Spleen (tissue), 11 donors: ENCODE measurements at regions not wholly inside any gene's neighbourhood (a gene's known extent, or its start where the extent isn't known, plus 50 kb on each side); places are given as distances from the start of the nearest gene placed in this dataset.

Source experiments
- DNase-seq: peaks from one replicate; pipeline ENCODE4 v3.0.0-alpha.2; 2020
- H3K27ac ChIP-seq, 8 donors: fragments of 200-600 bp; sonication (generic) in 7 of 8; 1 replicate in 4 of 8; 2 replicates in 4 of 8; pipeline versions ENCODE4 v1.5.0 to v1.8.0; 2016 to 2021; ENCODE audit warnings: inconsistent platforms in 4 of 8, mild to moderate bottlenecking in 4 of 8, moderate library complexity in 1 of 8
- H3K27me3 ChIP-seq, 7 donors: fragments of 200-600 bp; sonication (generic) in 6 of 7; replicated peaks in 1 of 7; 1 replicate in 4 of 7; 2 replicates in 3 of 7; pipeline versions ENCODE4 v1.5.0 to v1.8.0; 2016 to 2021; ENCODE audit warnings: inconsistent platforms in 3 of 7, mild to moderate bottlenecking in 1 of 7
- H3K36me3 ChIP-seq, 6 donors: fragments of 200-600 bp; sonication (generic) in 5 of 6; 1 replicate in 4 of 6; 2 replicates in 2 of 6; pipeline versions ENCODE4 v1.5.0 to v1.8.0; 2016 to 2021; ENCODE audit warnings: inconsistent platforms in 2 of 6
- H3K4me1 ChIP-seq, 6 donors: fragments of 200-600 bp; sonication (generic) in 5 of 6; 1 replicate in 3 of 6; 2 replicates in 3 of 6; pipeline versions ENCODE4 v1.5.0 to v1.8.0; 2016 to 2021; ENCODE audit warnings: inconsistent platforms in 3 of 6
- H3K4me3 ChIP-seq, 8 donors: fragments of 200-600 bp; sonication (generic) in 7 of 8; 1 replicate in 4 of 8; 2 replicates in 4 of 8; pipeline versions ENCODE4 v1.5.0 to v1.8.0; 2016 to 2021; ENCODE audit warnings: inconsistent platforms in 4 of 8, mild to moderate bottlenecking in 4 of 8, moderate library complexity in 2 of 8
- H3K9me3 ChIP-seq, 8 donors: fragments of 200-600 bp; sonication (generic) in 7 of 8; 1 replicate in 4 of 8; 2 replicates in 4 of 8; pipeline versions ENCODE4 v1.5.0 to v1.8.0; 2016 to 2021; ENCODE audit warnings: inconsistent platforms in 4 of 8
- POLR2A ChIP-seq, 3 donors: fragments of 450-650 bp; IDR thresholded peaks; one replicate each; pipeline ENCODE4 v1.5.1; 2017; ENCODE audit warnings: antibody characterized with exemption in 3 of 3, mild to moderate bottlenecking in 1 of 3
- POLR2AphosphoS5 ChIP-seq, 3 donors: sonication (generic); formaldehyde crosslinking; IDR thresholded peaks; one replicate each; pipeline ENCODE4 v1.5.1; 2017; ENCODE audit warnings: antibody characterized with exemption in 3 of 3
- WGBS, 5 donors: extraction: QIAGEN DNeasy Blood & Tissue Kit in 3 of 5; methylation state at CpG; one replicate each; pipeline versions ENCODE4 v1.1.5 to v1.1.7; 2013 to 2018; 5-methylcytosine and 5-hydroxymethylcytosine counted together
- intact Hi-C: fragments of 100-400 bp; cut with DNase I; formaldehyde crosslinking; loops from one replicate; pipeline ENCODE4 v1.15.0; 2023; ENCODE audit warnings: low total_unique reads
- TF ChIP-seq, protein P1 (sequence below), 11 experiments: fragments of 200-600 bp in 7 of 11; fragments of 450-650 bp in 4 of 11; sonication (generic) in 4 of 11; IDR thresholded peaks in 8 of 11; conservative IDR thresholded peaks in 3 of 11; 1 replicate in 7 of 11; 2 replicates in 4 of 11; pipeline versions ENCODE4 v1.4.0 to v1.8.0; 2016 to 2021; ENCODE audit warnings: antibody characterized with exemption in 11 of 11, inconsistent platforms in 4 of 11, mild to moderate bottlenecking in 1 of 11
- donor health status: healthy with polysubstance abuse.
- donor health status: DM: no; HTN: no; CAD: no; lungs with moderate emphysema.
- donor health status: DM: no; HTN: no; CAD: no.
- donor health status: Bipolar disorder and iron deficiency.
- donor health status: healthy.
- donor health status: DM: no; HTN: no; CAD: no.
- donor health status: DM: yes; HTN: yes; CAD: no.

DNA sequence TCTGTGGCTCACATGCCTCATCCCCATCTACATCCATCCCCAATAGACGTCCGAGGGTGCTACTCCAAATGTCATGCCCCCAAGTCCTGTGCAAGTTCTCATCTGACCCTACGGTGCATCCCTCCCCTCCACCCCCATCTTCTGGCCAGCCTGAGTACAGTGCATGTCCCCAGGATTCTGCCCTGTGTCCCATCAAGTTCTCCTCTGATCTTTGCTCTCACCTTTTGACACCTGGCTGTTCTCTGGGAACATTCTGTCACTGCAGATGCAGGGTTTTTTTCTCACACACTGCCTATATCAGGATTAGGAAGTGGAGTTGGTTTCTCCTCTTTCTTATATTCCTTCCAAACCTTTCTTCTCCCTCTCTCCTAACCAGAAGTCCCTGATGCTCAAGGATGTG, 377.2 kb downstream of the GADD45G start:
- Histone ChIP-seq H3K27ac (no peak overlapping the region), H3K4me1 (peaks cover 0 to 6% (median 0%) of the 10 kb centered on the region in 6 donors), H3K9me3 (no peaks in the 10 kb centered on the region), H3K27me3 (no peaks in the 10 kb centered on the region), H3K36me3 (no peaks in the 10 kb centered on the region), H3K4me3 (no peak overlapping the region)
- intact Hi-C loops = no loop called here
- TF ChIP-seq POLR2A (IDR thresholded peaks at IDR 0.05) (no peak), POLR2AphosphoS5 (IDR thresholded peaks at IDR 0.05) (no peak)
- TF ChIP-seq, protein P1, sequence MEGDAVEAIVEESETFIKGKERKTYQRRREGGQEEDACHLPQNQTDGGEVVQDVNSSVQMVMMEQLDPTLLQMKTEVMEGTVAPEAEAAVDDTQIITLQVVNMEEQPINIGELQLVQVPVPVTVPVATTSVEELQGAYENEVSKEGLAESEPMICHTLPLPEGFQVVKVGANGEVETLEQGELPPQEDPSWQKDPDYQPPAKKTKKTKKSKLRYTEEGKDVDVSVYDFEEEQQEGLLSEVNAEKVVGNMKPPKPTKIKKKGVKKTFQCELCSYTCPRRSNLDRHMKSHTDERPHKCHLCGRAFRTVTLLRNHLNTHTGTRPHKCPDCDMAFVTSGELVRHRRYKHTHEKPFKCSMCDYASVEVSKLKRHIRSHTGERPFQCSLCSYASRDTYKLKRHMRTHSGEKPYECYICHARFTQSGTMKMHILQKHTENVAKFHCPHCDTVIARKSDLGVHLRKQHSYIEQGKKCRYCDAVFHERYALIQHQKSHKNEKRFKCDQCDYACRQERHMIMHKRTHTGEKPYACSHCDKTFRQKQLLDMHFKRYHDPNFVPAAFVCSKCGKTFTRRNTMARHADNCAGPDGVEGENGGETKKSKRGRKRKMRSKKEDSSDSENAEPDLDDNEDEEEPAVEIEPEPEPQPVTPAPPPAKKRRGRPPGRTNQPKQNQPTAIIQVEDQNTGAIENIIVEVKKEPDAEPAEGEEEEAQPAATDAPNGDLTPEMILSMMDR (IDR thresholded peaks at IDR 0.05 in 8 of 11, conservative IDR thresholded peaks at IDR 0.05 in 3 of 11) = no peak
- WGBS, 5 donors = 72 to 92% (median 89%) methylated on average over 3 of the region's 3 CpGs
- no peak for DNase-seq

DNA sequence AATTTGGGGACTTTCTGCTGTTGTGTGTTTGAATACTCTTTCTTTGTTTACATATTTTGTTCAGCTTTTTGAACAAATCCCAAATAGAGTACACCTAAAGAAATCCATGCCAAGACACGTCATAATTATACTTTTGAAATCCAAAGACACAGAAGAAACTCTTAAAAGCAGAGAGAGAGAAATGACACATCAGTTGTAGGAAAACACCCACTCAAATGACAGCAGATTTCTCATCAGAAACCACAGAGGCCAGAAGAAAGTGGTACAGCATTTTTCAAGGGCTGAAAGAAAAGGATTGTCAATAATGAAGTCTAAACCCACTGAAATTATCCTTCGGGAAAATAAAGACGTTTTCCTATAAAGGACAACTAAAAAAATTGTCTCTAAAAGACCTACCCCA, 378.6 kb downstream of the GADD45G start:
- H3K9me3 ChIP-seq = no peaks in the 10 kb centered on the region
- H3K27me3 ChIP-seq = no peaks in the 10 kb centered on the region
- H3K4me3 ChIP-seq = no peak overlapping the region
- peaks cover 0 to 1% (median 0%) of the 10 kb centered on the region in 6 donors for H3K4me1 ChIP-seq
- no peaks in the 10 kb centered on the region for H3K36me3 ChIP-seq
- H3K27ac ChIP-seq = no peak overlapping the region
- 72 to 82% (median 76%) methylated on average over 3 of the region's 3 CpGs for WGBS, 5 donors
- no peak for DNase-seq
- no peak for TF ChIP-seq POLR2A (IDR thresholded peaks at IDR 0.05)
- TF ChIP-seq POLR2AphosphoS5 (IDR thresholded peaks at IDR 0.05) = no peak
- TF ChIP-seq, protein P1 (IDR thresholded peaks at IDR 0.05 in 8 of 11, conservative IDR thresholded peaks at IDR 0.05 in 3 of 11) = no peak
- intact Hi-C loops = no loop called here

DNA sequence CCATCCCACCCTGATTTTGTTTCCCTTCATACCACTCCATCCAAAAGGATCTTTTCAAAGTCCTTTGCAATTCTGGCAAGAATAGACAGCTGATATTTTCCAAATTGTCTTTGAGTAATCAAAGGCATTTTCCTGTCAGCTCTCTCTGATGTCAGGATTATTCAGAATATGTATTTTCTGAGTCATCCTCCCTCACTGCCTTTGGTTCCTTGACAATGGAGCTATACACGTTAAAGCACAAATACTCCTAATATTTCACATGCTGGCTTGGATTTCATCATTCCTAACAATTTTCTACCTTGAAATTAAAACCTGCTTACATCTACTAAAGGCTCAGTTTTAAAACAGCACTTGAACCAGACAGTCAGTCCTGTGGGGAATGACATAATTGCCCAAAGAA, 379.4 kb downstream of the GADD45G start:
- H3K4me3 ChIP-seq = no peak overlapping the region
- 50 to 81% (median 71%) methylated on average over 1 of the region's 1 CpG for WGBS, 5 donors
- TF ChIP-seq POLR2AphosphoS5 (IDR thresholded peaks at IDR 0.05) = no peak
- no peak for TF ChIP-seq POLR2A (IDR thresholded peaks at IDR 0.05)
- TF ChIP-seq, protein P1 (IDR thresholded peaks at IDR 0.05 in 8 of 11, conservative IDR thresholded peaks at IDR 0.05 in 3 of 11) = no peak
- no peaks in the 10 kb centered on the region for H3K36me3 ChIP-seq
- H3K27me3 ChIP-seq = no peaks in the 10 kb centered on the region
- intact Hi-C loops = no loop called here
- H3K27ac ChIP-seq = no peak overlapping the region
- DNase-seq = no peak
- H3K9me3 ChIP-seq = no peaks in the 10 kb centered on the region
- H3K4me1 ChIP-seq = peaks cover 0 to 9% (median 0%) of the 10 kb centered on the region in 6 donors

DNA sequence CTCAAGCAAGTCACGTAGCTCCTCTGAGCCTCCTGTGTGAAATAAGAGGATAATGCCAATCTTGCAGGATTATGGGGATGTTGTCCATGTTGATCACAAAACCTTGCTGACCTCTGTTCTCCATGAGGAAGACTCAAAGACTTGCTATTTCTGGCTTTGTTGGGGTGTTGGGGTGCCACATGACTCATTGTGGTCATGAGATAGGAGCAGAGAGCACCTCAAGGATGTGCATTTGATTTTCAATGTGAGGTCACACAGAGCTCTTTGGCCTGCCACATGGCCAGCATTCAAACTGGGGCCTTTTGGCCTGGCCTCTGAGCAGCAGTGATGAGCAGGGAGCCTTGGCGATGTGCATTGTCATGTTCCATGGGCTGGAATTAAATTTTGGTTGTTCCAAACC, 380.3 kb downstream of the GADD45G start:
- WGBS, 5 donors = 87 to 96% (median 94%) methylated on average over 2 of the region's 2 CpGs
- Histone ChIP-seq H3K36me3 (no peaks in the 10 kb centered on the region), H3K4me1 (peaks cover 0 to 15% (median 0%) of the 10 kb centered on the region in 6 donors), H3K4me3 (no peak overlapping the region), H3K9me3 (no peaks in the 10 kb centered on the region), H3K27ac (no peak overlapping the region), H3K27me3 (no peaks in the 10 kb centered on the region)
- TF ChIP-seq POLR2AphosphoS5 (IDR thresholded peaks at IDR 0.05) = no peak
- no peak for TF ChIP-seq POLR2A (IDR thresholded peaks at IDR 0.05)
- TF ChIP-seq, protein P1 (IDR thresholded peaks at IDR 0.05 in 8 of 11, conservative IDR thresholded peaks at IDR 0.05 in 3 of 11) = no peak
- DNase-seq = no peak
- intact Hi-C loops = no loop called here
